GM12864 (cell line): ENCODE measurements at regions not wholly inside any gene's neighbourhood (a gene's known extent, or its start where the extent isn't known, plus 50 kb on each side); places are given as distances from the start of the nearest gene placed in this dataset.

ENCODE experiments used
- DNase-seq: peaks from one replicate; pipeline ENCODE4 v3.0.0-alpha.2; 2011; ENCODE audit warnings: low read depth
- H3K4me3 ChIP-seq: 2 replicates; pipeline ENCODE4 v1.5.1; 2011; ENCODE audit warnings: mild to moderate bottlenecking, low read depth, low read length, control low read depth
- CTCF ChIP-seq: IDR thresholded peaks from 2 replicates; pipeline ENCODE4 v1.5.1; 2011; ENCODE audit warnings: low read depth, mild to moderate bottlenecking, moderate library complexity, low read length, control low read depth, inconsistent platforms; ENCODE audit errors: missing control alignments

- no peak overlapping the region for H3K4me3 ChIP-seq
- no peak for TF ChIP-seq CTCF
- no peak for DNase-seq
Measured at GRCh38 chr2:204126705-204127104, 190.1 kb downstream of the ICOS start.

GRCh38 chr2:204127238-204127637 is 190.7 kb downstream of the ICOS start:
- no peak for TF ChIP-seq CTCF
- DNase-seq = no peak
- no peak overlapping the region for H3K4me3 ChIP-seq

DNA sequence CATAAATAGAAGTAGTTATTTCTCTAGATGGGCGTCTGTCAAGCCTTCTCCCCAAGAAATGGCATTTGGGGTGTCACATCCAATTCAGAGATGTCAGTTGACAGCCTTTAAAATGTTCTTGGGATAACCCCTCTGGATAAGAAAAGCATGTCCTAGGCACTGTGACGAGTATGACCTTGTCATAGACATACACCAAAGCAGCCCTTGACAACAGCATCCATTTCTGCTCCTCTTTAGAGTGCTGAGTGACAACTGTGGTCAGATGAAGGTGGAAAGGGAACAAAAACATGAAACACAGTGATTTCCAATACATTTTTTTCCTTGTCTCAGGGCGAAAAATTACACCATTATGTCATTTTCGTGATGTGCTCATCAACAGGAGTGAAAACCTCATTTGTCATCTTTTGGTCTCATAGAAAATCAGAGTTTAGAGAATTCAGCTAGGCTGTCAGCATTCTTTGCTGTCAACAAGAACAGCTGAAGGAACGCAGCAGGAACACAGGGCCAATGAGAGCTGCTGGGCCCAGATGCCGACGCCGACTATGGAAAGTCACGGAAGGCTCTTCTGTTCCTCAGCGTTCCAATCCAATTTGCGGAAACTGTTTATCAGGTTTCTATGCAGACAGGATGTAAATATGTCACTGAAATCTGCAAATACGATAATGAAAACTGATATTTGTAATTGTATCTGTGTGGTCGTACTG is 193.2 kb downstream of the ICOS start:
- no peak for TF ChIP-seq CTCF
- no peak for DNase-seq
- no peak overlapping the region for H3K4me3 ChIP-seq

DNA sequence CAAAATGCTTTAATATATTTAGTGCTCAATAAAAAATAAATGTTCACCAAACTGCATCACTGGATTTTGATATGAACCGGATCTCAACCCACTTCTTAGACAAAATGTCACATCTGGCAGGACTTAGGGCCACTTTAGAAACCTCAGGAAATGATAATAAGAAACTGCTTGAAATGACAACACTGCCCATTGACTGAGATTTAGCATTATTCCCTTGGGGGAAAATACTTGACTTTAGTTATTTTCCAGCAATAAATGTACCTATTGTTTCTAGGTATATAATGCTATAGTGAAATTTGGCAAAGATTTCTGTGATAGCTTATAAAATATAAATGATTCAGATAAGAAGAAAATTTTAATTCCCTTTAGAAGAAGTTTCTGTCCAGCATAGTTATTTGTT is 195.1 kb downstream of the ICOS start:
- DNase-seq = no peak
- H3K4me3 ChIP-seq = no peak overlapping the region

DNA sequence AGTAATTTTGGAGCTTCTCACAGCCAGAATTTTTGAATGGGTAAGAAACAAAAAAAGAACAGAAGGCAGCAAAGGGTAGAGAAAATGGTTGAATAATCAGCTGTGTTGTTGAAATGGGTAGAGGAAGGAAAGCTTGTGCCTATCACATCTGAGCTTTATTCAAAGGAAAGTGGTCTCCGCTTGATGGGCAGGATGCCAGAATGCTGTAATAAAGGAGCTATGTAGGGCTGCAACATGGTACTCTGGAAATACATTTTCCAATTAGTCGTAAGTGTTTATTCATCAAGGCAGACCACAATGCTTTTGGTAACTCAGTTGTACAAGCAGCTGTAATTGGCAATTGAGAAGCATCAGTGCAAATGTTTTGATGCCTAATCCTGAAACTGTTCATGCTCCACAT is 196.9 kb downstream of the ICOS start:
- H3K4me3 ChIP-seq = no peak overlapping the region
- DNase-seq = no peak
- TF ChIP-seq CTCF = no peak

More for the DNA sequence above, 195.1 kb downstream of the ICOS start:
- TF ChIP-seq CTCF = no peak

GRCh38 chr2:204134421-204134820 is 197.9 kb downstream of the ICOS start:
- H3K4me3 ChIP-seq = no peak overlapping the region
- TF ChIP-seq CTCF = no peak
- no peak for DNase-seq

- H3K4me3 ChIP-seq = no peak overlapping the region
- no peak for DNase-seq
- no peak for TF ChIP-seq CTCF
Measured at GRCh38 chr2:204135752-204136151, 199.2 kb downstream of the ICOS start.
